ENCODE measurements at regions not wholly inside any gene's neighbourhood (a gene's known extent, or its start where the extent isn't known, plus 50 kb on each side); places are given as distances from the start of the nearest gene placed in this dataset.

DNA sequence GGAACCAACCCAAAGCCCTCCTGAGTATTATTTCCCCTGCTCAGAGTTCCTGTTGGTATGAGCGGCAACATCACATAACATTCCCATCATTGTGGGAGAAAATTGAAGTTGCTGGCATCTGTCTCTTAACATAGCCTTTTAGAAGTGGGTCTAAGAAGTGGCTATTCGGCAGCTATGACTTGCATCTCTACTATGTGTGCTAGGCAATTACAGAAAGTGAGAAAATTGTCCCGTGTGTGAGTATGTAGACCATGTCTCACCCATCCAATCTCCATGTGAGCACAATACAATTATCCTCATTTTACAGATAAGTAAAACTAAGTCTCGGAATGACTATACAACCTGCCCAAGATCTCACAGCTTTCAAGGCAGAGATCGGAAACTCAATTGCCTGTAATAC, 239.4 kb upstream of the ZNF462 start:
- no peaks in the 10 kb centered on the region for H3K36me3 ChIP-seq (ENCODE audit: control insufficient read depth in 4 of 4, insufficient read depth in 3 of 4, low read depth in 1 of 4, low read length in 3 of 4)
- TF ChIP-seq YY1 (IDR thresholded peaks at IDR 0.05): no peak
- TF ChIP-seq, protein P1, sequence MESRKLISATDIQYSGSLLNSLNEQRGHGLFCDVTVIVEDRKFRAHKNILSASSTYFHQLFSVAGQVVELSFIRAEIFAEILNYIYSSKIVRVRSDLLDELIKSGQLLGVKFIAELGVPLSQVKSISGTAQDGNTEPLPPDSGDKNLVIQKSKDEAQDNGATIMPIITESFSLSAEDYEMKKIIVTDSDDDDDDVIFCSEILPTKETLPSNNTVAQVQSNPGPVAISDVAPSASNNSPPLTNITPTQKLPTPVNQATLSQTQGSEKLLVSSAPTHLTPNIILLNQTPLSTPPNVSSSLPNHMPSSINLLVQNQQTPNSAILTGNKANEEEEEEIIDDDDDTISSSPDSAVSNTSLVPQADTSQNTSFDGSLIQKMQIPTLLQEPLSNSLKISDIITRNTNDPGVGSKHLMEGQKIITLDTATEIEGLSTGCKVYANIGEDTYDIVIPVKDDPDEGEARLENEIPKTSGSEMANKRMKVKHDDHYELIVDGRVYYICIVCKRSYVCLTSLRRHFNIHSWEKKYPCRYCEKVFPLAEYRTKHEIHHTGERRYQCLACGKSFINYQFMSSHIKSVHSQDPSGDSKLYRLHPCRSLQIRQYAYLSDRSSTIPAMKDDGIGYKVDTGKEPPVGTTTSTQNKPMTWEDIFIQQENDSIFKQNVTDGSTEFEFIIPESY (IDR thresholded peaks at IDR 0.05): no peak
- no peak for TF ChIP-seq HNF4A (conservative IDR thresholded peaks at IDR 0.05)
- TF ChIP-seq HNF4G (IDR thresholded peaks at IDR 0.05): no peak
- TF ChIP-seq TAF1 (conservative IDR thresholded peaks at IDR 0.05): no peak
- no peak for TF ChIP-seq GABPA (IDR thresholded peaks at IDR 0.05 in 1 of 2, conservative IDR thresholded peaks at IDR 0.05 in 1 of 2)
- TF ChIP-seq, protein P2, sequence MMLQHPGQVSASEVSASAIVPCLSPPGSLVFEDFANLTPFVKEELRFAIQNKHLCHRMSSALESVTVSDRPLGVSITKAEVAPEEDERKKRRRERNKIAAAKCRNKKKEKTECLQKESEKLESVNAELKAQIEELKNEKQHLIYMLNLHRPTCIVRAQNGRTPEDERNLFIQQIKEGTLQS (IDR thresholded peaks at IDR 0.05): no peak
- no peak for TF ChIP-seq EGR1 (IDR thresholded peaks at IDR 0.05; ENCODE audit: low read depth in 2 of 2)
- TF ChIP-seq, protein P3, sequence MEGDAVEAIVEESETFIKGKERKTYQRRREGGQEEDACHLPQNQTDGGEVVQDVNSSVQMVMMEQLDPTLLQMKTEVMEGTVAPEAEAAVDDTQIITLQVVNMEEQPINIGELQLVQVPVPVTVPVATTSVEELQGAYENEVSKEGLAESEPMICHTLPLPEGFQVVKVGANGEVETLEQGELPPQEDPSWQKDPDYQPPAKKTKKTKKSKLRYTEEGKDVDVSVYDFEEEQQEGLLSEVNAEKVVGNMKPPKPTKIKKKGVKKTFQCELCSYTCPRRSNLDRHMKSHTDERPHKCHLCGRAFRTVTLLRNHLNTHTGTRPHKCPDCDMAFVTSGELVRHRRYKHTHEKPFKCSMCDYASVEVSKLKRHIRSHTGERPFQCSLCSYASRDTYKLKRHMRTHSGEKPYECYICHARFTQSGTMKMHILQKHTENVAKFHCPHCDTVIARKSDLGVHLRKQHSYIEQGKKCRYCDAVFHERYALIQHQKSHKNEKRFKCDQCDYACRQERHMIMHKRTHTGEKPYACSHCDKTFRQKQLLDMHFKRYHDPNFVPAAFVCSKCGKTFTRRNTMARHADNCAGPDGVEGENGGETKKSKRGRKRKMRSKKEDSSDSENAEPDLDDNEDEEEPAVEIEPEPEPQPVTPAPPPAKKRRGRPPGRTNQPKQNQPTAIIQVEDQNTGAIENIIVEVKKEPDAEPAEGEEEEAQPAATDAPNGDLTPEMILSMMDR (IDR thresholded peaks at IDR 0.05; ENCODE audit: low read depth, low read length, missing input control): no peak
- TF ChIP-seq JUND (IDR thresholded peaks at IDR 0.05): no peak
- TF ChIP-seq RAD21 (IDR thresholded peaks at IDR 0.05): no peak
- TF ChIP-seq, protein P4, sequence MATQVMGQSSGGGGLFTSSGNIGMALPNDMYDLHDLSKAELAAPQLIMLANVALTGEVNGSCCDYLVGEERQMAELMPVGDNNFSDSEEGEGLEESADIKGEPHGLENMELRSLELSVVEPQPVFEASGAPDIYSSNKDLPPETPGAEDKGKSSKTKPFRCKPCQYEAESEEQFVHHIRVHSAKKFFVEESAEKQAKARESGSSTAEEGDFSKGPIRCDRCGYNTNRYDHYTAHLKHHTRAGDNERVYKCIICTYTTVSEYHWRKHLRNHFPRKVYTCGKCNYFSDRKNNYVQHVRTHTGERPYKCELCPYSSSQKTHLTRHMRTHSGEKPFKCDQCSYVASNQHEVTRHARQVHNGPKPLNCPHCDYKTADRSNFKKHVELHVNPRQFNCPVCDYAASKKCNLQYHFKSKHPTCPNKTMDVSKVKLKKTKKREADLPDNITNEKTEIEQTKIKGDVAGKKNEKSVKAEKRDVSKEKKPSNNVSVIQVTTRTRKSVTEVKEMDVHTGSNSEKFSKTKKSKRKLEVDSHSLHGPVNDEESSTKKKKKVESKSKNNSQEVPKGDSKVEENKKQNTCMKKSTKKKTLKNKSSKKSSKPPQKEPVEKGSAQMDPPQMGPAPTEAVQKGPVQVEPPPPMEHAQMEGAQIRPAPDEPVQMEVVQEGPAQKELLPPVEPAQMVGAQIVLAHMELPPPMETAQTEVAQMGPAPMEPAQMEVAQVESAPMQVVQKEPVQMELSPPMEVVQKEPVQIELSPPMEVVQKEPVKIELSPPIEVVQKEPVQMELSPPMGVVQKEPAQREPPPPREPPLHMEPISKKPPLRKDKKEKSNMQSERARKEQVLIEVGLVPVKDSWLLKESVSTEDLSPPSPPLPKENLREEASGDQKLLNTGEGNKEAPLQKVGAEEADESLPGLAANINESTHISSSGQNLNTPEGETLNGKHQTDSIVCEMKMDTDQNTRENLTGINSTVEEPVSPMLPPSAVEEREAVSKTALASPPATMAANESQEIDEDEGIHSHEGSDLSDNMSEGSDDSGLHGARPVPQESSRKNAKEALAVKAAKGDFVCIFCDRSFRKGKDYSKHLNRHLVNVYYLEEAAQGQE (IDR thresholded peaks at IDR 0.05): no peak
- no peak for TF ChIP-seq FOXA1 (IDR thresholded peaks at IDR 0.05)
- TF ChIP-seq RXRA (IDR thresholded peaks at IDR 0.05): no peak
- no peak for DNase-seq (ENCODE audit: low spot score)
- H3K27ac ChIP-seq (ENCODE audit: low read depth in 1 of 2, low read length in 2 of 2): no peak overlapping the region
- 85% methylated on average over 5 of the region's 5 CpGs for WGBS
- H3K9ac ChIP-seq (ENCODE audit: low read depth in 1 of 2, low read length in 2 of 2): no peak overlapping the region
- H3K9me3 ChIP-seq (ENCODE audit: control insufficient read depth in 4 of 4, low read length in 3 of 4): no peaks in the 10 kb centered on the region
- H3K4me3 ChIP-seq (ENCODE audit: low read depth in 1 of 3, low read length in 3 of 3): no peak overlapping the region
- H3K27me3 ChIP-seq (ENCODE audit: control insufficient read depth in 4 of 4, insufficient read depth in 4 of 4, low read length in 3 of 4): peaks cover 0 to 4% (median 0%) of the 10 kb centered on the region in 4 donors
- H3K4me1 ChIP-seq (ENCODE audit: control insufficient read depth in 4 of 4, insufficient read depth in 4 of 4, low read length in 3 of 4): no peaks in the 10 kb centered on the region

DNA sequence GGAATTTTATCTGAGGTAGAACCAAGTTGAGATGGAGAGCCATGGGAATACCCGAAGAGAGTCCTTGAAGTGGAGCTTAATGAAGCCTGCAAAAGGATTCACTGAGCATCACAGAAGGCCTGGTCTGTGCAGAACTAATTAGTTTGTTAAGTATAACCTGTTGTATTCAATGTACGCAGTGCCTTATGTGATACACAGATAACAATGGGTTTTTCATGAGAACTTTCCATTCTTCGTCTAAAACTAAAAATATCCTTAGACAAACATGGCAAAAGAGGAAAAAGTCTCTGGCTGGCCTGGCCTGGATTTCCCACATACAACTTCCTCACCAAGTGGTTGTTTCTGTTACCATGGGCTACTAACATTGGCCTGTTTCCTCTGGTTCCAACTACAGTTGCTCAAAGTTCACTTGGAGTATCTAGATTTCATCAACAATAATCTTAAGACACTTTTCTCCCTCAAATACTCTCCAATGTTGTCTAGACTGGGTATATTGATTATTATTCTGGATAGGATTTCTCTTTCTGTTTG, 237.6 kb upstream of the ZNF462 start:
- TF ChIP-seq JUND (IDR thresholded peaks at IDR 0.05) (no peak), HNF4A (conservative IDR thresholded peaks at IDR 0.05) (no peak), FOXA2 (IDR thresholded peaks at IDR 0.05) (no peak), GABPA (IDR thresholded peaks at IDR 0.05 in 1 of 2, conservative IDR thresholded peaks at IDR 0.05 in 1 of 2) (no peak), NR2F2 (IDR thresholded peaks at IDR 0.05) (no peak), HNF4G (IDR thresholded peaks at IDR 0.05) (no peak), TAF1 (conservative IDR thresholded peaks at IDR 0.05) (no peak), FOXA1 (IDR thresholded peaks at IDR 0.05) (no peak)
- TF ChIP-seq, protein P3 (IDR thresholded peaks at IDR 0.05; ENCODE audit: low read depth, low read length, missing input control): no peak
- TF ChIP-seq, protein P1 (IDR thresholded peaks at IDR 0.05): no peak
- TF ChIP-seq, protein P5, sequence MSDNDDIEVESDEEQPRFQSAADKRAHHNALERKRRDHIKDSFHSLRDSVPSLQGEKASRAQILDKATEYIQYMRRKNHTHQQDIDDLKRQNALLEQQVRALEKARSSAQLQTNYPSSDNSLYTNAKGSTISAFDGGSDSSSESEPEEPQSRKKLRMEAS (IDR thresholded peaks at IDR 0.05): no peak
- TF ChIP-seq, protein P2 (IDR thresholded peaks at IDR 0.05): no peak
- H3K4me3 ChIP-seq (ENCODE audit: low read depth in 1 of 3, low read length in 3 of 3): no peak overlapping the region
- 82% methylated on average over 3 of the region's 3 CpGs for WGBS
- no peak overlapping the region for H3K27ac ChIP-seq (ENCODE audit: low read depth in 1 of 2, low read length in 2 of 2)
- no peaks in the 10 kb centered on the region for H3K36me3 ChIP-seq (ENCODE audit: control insufficient read depth in 4 of 4, insufficient read depth in 3 of 4, low read depth in 1 of 4, low read length in 3 of 4)
- no peak overlapping the region for H3K9ac ChIP-seq (ENCODE audit: low read depth in 1 of 2, low read length in 2 of 2)
- H3K4me1 ChIP-seq (ENCODE audit: control insufficient read depth in 4 of 4, insufficient read depth in 4 of 4, low read length in 3 of 4): no peaks in the 10 kb centered on the region
- peaks cover 0 to 4% (median 0%) of the 10 kb centered on the region in 4 donors for H3K27me3 ChIP-seq (ENCODE audit: control insufficient read depth in 4 of 4, insufficient read depth in 4 of 4, low read length in 3 of 4)
- no peak for DNase-seq (ENCODE audit: low spot score)
- H3K9me3 ChIP-seq (ENCODE audit: control insufficient read depth in 4 of 4, low read length in 3 of 4): no peaks in the 10 kb centered on the region

Measured in liver (tissue), 8 donors.